ENCODE measurements at regions not wholly inside any gene's neighbourhood (a gene's known extent, or its start where the extent isn't known, plus 50 kb on each side); places are given as distances from the start of the nearest gene placed in this dataset.

GRCh38 chr16:86765389-86766026 lies 187.2 kb downstream of the FOXL1 start:
- TF ChIP-seq CTCF (conservative IDR thresholded peaks at IDR 0.05; ENCODE audit: low read length): no peak
- no peak for TF ChIP-seq EZH2phosphoT487 (IDR thresholded peaks at IDR 0.05; ENCODE audit: borderline replicate concordance, low read depth, low read length)

Data from OCI-LY7 (cell line).